ENCODE measurements at regions not wholly inside any gene's neighbourhood (a gene's known extent, or its start where the extent isn't known, plus 50 kb on each side); places are given as distances from the start of the nearest gene placed in this dataset.

DNA sequence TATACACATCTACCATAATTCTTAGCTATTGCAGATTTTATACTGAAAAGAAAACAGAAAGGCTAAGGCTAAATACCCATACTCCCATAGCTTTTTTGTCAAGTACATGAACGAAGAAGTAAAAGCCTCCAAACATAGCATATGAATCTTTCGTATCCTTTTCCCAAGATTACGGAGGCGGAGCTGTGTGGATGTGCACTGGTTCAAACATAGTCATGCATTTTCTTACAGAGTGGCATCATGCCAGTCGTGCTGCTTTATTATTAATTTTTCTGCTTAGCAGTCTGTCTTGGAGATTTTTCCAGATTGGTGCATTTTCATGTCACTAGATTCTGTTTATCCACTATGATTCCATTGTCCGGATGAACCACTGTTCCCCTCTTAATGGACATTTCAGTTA lies 118.7 kb upstream of the RUNX3 start:
- dilution Hi-C loops (cut with HindIII; ENCODE audit: low sequenced_read_pairs, unreplicated experiment) = no loop called here
- BruUV-seq (replicated peaks) = no TSS peak

More for the DNA sequence above, 118.7 kb upstream of the RUNX3 start:
- DNase-seq (no peak), ATAC-seq (ENCODE audit: low read depth) (no peak)
- no peak overlapping the region for H3K9ac ChIP-seq (ENCODE audit: low read depth, low read length)
- H2BK15ac ChIP-seq (ENCODE audit: low read depth, low read length) = no peak overlapping the region
- intact Hi-C loops (cut with micrococcal nuclease) = no loop called here
- H2BK120ac ChIP-seq (ENCODE audit: low read depth, low read length) = no peak overlapping the region
- no peak overlapping the region for H3K4ac ChIP-seq (ENCODE audit: low read depth, low read length)
- no peak overlapping the region for H3K4me2 ChIP-seq (ENCODE audit: low read depth, low read length)
- WGBS, 2 experiments (ENCODE audit: extremely low coverage in 2 of 2, insufficient read length in 1 of 2) = 29% methylated on average over 1 of the region's 6 CpGs; no CpG with 5 or more reads in 1 of the 2 experiments
- POLR2A ChIA-PET (ENCODE audit: unreplicated experiment) = interaction anchor here (0.7 kb wide), 1 partner anchor 75 kb away, joined by 3 read pairs; no protein-coding TSS in a partner anchor
- no peak overlapping the region for H2AFZ ChIP-seq (replicated peaks; ENCODE audit: low read length, poor library complexity)
- peaks cover under 1% of the 10 kb centered on the region; the same call in 1 of the 2 replicates for H3K9me3 ChIP-seq (ENCODE audit: control insufficient read depth, insufficient read depth, low read length)
- H3K79me1 ChIP-seq (ENCODE audit: low read depth in 1 of 2, low read length in 2 of 2) = no peaks in the 10 kb centered on the region
- no peak overlapping the region for H3K14ac ChIP-seq (replicated peaks; ENCODE audit: low read depth, low read length)
- no peak overlapping the region for H2BK20ac ChIP-seq (ENCODE audit: low read depth, low read length)
- H3K4me3 ChIP-seq (ENCODE audit: insufficient read depth, low read depth, low read length) = no peak overlapping the region
- no peak overlapping the region for H3K56ac ChIP-seq (ENCODE audit: extremely low read depth, insufficient read depth, low read length)
- no peak overlapping the region for H3K27ac ChIP-seq (ENCODE audit: insufficient read depth, low read length)
- H3K4me1 ChIP-seq (ENCODE audit: control insufficient read depth, insufficient read depth, low read length) = no peaks in the 10 kb centered on the region
- no peak overlapping the region for H2BK5ac ChIP-seq (ENCODE audit: low read depth, low read length, poor library complexity, severe bottlenecking)
- no peak overlapping the region for H3K23ac ChIP-seq (ENCODE audit: low read depth, low read length)
- H3K36me3 ChIP-seq (ENCODE audit: control insufficient read depth, insufficient read depth, low read length) = no peaks in the 10 kb centered on the region
- no peak overlapping the region for H2AK5ac ChIP-seq (ENCODE audit: low read depth, low read length)
- H3K9me1 ChIP-seq (ENCODE audit: insufficient read depth, low read length) = no peaks in the 10 kb centered on the region
- H3K27me3 ChIP-seq (ENCODE audit: control insufficient read depth, insufficient read depth, low read length) = peaks cover 89% of the 10 kb centered on the region
- H4K20me1 ChIP-seq (ENCODE audit: insufficient read depth, low read length) = no peaks in the 10 kb centered on the region
- no peak overlapping the region for H4K8ac ChIP-seq (ENCODE audit: low read depth in 2 of 2, low read length in 2 of 2)
- in situ Hi-C loops (cut with MboI; ENCODE audit: low sequenced_read_pairs) = no loop called here
- TF ChIP-seq, protein P1, sequence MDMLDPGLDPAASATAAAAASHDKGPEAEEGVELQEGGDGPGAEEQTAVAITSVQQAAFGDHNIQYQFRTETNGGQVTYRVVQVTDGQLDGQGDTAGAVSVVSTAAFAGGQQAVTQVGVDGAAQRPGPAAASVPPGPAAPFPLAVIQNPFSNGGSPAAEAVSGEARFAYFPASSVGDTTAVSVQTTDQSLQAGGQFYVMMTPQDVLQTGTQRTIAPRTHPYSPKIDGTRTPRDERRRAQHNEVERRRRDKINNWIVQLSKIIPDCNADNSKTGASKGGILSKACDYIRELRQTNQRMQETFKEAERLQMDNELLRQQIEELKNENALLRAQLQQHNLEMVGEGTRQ (IDR thresholded peaks at IDR 0.05; ENCODE audit: low read depth, low read length) = no peak
- no peak for TF ChIP-seq NFE2L2 (IDR thresholded peaks at IDR 0.05; ENCODE audit: low read depth, low read length)
- no peak for TF ChIP-seq MAFK (IDR thresholded peaks at IDR 0.05; ENCODE audit: low read depth, low read length)
- no peak for TF ChIP-seq RFX5 (IDR thresholded peaks at IDR 0.05; ENCODE audit: low read depth, low read length)
- TF ChIP-seq FOS (IDR thresholded peaks at IDR 0.05; ENCODE audit: low read depth, low read length) = no peak
- no peak for TF ChIP-seq MAZ (IDR thresholded peaks at IDR 0.05; ENCODE audit: borderline replicate concordance, low read depth, low read length)
- no peak for TF ChIP-seq CEBPB (IDR thresholded peaks at IDR 0.05; ENCODE audit: low read depth, low read length)
- no peak for TF ChIP-seq MXI1 (IDR thresholded peaks at IDR 0.05; ENCODE audit: borderline replicate concordance, low read depth, low read length)
- no peak overlapping the region for H3K18ac ChIP-seq (ENCODE audit: low read depth, low read length)
- no peak overlapping the region for H4K91ac ChIP-seq (ENCODE audit: insufficient read depth, low read depth, low read length)
- H4K5ac ChIP-seq (ENCODE audit: low read depth, low read length) = no peak overlapping the region
- CTCF ChIA-PET = interaction anchor here (0.6 kb wide), 1 partner anchor 166 kb away, joined by 3 read pairs; no protein-coding TSS in a partner anchor
- H2AK9ac ChIP-seq (replicated peaks; ENCODE audit: low read depth, low read length, poor library complexity) = no peak overlapping the region

Measured in IMR-90 (cell line).